Islet precursor cell (in vitro differentiated cells): ENCODE measurements at regions not wholly inside any gene's neighbourhood (a gene's known extent, or its start where the extent isn't known, plus 50 kb on each side); places are given as distances from the start of the nearest gene placed in this dataset.

ENCODE experiments used
- DNase-seq: peaks from one replicate; pipeline ENCODE4 v3.0.0-alpha.2; 2018

DNA sequence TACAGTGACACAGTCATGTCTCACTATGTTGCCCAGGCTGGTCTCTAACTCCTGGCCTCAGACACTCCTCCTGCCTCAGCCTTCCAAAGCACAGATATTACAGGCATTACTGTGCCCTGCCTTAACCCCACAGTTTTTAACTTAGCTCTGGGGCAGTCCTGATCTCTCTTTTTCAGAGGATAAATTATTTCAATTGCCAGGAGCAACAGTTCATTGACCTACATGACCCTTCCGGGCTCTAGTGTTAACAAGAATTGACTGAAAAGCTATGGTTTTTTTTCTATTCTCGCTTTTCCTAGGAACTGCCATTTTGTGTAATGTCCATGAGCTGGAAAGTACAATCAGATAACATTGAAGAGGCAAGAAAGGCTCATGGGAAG, 92.8 kb downstream of the HNRNPLL start:
- no peak for DNase-seq

DNA sequence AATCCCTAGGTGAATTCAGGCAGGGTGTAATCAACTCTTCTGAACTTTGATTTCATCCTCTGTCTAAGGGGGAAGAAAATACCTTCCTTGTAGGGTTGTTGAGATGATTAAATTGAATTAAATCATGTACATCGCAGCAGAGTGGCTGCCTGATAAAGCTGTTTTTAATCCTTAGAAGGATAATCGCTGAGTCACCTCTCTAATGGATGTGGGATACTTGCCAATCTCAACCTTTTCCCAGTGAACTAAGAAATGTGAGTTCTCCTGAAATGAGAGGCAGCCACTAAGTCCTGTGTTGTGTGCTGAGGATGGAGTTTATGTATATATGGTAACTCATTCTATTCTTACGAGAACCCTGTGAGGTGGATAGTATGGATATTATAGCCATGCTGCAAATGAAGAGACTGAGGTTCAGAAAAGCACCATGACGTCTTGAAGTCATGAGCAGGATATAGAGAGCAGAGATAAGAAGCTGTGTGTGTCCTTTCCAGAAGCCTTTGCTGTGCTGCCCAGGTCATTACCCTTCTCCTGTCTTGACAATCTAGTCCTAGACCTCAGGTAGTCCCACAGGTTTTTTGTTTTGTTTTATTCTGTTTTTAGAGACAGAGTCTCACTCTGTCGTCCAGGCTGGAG, 93.3 kb downstream of the HNRNPLL start:
- DNase-seq: no peak

DNA sequence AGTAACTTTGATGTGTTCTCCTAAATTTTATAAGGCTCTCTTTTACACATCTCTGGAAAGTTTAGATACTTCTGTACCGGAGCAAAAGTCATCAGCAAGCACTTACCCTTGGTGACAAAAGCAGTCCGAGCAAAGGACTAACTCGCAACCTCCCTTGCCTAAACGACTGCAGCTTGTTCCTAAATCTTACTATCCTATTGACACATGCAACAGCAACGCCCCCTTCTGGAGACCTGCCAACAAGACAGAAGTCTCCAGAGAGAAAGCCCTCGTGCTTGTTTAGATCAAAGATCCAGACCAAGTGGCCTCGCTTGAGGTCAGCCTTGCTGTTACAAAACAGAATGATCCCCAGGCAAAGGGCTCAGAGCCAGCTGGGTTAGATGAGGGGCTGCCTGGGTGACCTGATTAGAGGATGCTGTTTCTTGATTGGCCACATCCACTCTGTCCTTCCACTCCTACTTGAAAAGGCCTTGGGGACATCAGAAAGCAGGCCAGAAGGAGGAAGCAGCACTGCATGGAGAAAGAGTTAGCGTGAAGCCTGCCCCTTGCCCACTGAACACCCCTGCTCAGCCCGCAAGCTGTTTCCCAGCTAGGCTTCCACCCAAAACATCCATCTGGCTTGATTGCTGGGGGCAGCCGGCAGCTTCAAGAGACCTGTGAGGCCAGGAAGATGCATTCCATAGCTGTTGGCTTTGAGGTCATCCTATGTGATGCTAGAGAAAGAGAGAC, 94.3 kb downstream of the HNRNPLL start:
- peak; percentile 94 for DNase-seq

DNA sequence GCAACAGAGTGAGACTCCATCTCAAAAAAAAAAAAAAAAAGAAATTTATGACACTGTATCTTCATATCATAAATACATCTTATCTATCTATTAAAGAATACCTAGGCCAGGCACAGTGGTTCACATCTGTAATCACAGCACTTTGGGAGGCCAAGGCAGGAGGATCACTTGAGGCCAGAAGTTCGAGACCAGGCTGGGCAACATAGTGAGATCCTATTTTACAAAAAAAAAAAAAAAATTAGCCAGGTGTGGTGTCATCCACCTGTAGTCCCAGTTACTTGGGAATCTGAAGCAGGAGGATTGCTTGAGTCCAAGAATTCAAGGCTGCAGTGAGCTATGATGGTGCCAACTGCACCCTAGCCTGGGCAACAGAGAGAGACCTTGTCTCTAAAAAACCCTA, 95.0 kb downstream of the HNRNPLL start:
- DNase-seq: no peak

DNA sequence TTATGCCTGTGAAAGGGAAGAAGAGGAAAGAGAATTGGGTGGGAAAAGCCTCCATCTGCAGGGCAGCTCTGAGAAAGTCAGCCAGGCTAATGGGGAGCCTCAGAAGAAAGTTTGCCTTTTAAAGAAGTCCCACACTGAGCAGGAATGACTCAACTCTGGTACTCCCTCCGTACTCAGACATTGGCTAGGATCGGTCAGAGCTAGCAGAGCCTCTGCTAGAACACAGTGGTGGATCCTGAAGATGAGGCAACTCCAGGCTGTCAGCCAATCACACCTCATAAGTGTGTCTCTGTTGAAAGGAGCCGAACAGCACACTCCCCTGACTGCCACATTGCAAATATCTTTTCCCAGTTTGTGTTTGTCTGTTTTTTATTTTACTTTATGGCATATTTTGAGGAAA, 96.9 kb downstream of the HNRNPLL start:
- DNase-seq: peak; percentile 74

DNA sequence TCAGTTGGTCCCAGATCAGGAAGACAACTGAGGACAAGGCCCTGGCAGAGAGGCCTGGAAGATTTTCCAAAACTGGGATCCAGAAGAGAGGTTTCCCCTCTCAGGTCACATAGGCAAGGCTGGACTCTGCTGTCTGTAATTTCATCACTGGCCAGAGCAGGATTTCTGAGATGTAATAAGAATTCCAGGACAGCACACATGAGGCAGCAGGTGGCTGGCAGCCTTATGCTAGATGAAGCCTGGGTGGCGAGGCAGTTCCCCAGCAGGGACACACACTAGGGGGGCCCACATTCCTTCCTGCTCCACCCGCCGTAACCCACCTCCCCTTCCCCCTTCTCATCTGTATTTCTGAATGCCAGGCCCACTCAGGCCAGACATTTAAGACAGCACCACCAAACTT, 98.6 kb downstream of the HNRNPLL start:
- DNase-seq: no peak

DNA sequence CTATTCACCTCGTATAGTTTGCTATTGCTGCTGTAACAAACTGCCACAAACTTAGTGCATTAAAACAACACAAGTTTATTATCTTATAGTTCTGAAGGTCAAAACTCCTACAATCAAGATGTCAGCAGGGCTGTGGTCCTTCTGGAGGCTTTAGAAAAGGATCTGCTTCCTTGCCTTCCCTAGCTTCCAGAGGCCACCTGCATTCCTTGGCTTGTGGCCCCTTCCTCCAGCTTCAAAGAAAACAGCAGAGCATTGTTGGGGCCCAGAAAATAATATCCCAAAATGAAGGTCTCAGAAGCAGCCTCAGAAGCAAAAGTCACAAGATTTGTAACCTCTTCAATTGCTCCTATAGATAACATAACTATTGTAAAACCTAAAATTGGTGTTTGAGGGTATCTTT, 100.6 kb downstream of the HNRNPLL start:
- no peak for DNase-seq

DNA sequence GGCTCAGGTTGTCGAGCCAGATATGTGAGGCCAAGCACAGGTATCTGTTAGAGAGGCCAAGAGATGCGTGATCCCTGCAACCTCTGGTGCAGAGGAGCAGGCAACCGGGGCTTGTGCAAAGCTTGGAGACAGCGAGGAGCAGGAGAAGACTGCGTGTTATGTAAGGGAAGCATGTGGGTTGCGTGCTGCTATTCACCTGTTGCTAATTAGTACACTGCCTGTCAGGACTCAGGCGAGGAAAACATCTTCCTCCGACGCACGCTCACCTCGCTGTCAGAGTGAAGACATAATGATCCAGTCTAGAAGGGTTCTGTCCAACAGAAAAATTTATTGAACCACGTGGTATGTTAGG, 102.5 kb downstream of the HNRNPLL start:
- DNase-seq: no peak

DNA sequence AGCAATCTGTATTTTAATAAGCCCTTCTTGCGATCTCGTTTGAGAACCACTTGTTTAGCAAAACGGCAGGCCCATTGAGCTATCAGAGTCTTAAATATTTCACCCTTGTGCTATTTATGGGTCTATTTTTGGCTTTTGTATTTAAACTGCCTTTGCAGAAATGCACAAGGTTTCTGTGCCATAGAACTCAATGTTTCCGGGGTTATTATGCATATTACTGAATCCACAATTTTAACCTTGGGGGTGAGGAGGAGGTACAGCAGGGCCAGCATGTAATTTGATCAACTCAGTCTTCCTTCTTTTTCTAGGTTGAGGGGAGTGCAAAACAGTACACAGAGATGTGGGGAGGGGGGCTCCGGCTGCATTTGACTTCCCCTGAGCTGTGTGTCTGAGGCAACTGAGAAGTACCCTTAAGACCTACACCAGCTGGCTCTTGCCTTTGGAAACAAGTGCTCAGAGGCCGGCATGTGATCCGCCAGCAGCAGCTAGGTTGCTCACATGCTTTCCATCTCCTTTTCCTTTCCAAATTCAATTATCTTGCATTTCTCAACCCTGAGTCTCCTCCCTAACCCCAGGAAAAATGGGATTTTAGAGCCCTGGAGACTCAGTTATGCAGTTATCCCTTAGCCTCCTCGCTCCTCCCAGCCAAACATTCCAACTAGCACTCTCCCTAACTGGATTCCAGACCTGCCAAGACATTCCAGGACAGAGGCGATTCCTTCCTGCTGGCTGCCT, 103.0 kb downstream of the HNRNPLL start:
- DNase-seq: peak; percentile 96

DNA sequence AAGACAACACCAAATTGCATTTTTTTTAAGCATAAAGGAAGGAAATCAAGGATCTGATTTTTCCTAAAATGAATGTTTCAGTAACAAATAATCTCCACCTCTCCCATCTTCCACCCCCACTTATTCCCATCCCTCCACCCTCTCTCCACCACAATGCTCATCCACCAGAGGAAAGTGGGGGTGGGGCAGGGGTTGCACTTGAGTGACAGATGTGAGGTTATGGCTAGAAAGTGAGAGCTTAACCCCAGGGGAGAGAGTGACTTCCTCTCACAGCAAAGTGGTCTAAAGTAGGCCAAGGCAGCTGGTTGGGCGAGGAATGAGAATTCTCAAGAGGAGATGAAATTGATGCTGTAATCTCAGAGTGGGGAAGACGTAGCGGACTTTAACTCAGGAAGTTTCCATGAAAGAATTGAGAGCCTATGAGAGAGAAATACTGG, 104.7 kb downstream of the HNRNPLL start:
- DNase-seq: no peak

DNA sequence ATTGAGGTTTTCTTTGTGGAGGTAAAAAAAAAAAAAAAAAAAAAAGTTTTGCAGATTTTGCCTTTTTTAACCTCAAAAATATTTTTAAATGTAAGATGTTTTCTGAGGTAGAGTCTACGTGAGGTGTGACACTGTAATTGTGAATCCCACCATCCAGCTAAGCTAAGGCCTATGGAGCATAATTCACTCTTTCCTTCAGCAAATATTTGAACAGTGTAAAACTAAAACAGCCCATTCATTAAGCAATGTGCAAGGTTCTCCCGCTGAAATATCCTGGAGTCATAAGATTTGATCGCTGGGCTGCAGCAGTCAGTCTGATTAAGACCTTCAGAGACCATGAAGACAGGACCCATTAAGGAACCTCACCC, 105.1 kb downstream of the HNRNPLL start:
- DNase-seq: no peak

DNA sequence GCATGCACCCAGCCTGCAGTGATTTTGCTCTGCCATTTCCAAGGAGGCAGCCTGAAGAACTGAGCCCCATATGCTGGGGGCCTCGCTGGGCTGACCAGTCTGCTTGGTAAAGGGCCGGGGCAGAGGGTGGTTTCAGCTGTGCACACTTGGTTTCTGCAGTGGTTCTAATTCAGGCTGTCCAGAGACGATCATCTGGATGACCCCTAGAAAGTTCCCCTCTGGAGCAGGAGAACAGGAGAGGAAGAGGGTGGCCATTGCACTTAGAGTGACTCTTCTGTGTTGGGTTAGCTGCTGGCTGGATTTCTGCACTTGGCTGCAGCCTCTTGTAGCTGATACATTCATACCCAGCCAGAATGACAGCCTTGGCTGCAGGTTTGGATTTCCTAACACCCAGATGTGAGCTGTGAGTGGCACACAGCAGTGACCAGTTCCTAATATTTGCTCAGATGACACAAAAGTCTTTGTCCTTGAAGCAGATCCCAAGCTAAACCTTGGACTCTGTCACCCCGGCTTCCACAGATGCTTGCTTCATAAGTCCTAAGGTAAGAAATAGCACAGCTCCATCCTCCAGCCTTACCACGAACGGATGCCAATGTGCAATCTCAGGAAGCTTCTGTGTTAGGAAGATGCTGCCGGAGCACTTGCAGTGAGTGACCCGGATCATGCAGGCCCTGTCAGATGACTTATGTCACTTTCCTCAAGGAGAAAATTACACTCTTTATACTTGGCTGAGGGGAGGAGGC, 105.6 kb downstream of the HNRNPLL start:
- DNase-seq: peak; percentile 41

DNA sequence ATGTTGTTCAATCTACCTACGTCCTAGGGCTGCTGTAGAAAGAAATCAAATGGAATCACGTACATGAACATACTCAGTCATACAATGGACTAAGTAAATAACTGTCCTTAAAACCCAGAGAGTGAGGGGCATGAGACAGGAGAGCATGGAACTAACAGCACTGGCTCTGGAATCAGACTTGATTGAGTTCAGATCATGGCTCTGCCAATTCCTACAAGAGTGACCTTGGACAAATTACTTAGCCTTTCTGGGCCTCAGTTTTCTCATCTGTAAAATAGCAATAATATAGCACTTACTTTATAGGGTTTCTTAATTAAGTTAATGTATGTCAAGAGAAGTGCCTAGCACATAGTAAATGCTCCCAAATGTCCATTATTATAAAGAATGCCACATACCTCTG, 106.8 kb downstream of the HNRNPLL start:
- no peak for DNase-seq

DNA sequence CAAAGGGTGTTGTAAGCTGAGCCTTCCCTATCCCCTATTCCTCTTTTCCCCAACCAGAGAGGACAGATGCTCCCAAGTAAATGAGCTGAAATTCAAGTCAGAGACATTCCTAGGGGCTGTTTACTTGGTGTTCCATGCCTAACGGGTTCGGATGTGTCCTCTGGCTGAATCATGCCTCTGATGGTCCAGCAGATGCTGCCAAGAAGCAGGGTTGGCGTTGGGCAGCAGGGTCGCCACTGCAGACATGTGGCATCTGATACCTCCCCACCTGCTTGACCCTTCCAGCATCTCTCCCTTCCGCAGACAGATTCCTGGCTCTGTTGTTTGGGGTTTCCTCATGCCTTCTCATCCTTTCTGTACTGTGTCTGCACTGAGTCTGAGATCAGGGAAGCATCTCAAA, 108.3 kb downstream of the HNRNPLL start:
- DNase-seq: no peak

DNA sequence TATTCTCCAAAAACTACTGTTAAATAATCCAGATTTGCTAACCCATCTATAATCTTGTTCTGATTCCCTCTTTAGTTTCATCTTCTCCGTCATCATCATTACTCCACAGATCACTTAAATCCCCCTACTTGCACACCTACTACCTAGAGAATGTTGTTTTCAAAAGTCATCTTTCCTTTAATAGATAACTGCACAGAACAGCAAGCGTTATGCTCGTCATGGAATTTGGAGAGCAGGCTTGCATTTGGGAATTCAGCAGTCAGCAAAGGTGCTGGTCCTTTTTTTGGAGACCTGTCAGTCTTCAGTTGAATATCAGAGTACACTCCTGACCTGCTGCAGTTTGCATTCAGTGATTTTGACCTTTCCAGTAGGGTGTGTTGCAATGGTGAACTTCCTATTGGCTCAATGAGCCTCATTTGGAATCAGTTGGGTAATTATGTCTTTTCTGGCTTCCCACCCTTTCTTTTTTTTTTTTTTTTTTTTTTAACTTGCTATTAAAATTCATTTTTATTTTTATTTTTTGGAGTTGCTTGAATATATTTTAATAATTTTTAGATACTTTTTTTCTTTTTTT, 110.6 kb downstream of the HNRNPLL start:
- DNase-seq: no peak

DNA sequence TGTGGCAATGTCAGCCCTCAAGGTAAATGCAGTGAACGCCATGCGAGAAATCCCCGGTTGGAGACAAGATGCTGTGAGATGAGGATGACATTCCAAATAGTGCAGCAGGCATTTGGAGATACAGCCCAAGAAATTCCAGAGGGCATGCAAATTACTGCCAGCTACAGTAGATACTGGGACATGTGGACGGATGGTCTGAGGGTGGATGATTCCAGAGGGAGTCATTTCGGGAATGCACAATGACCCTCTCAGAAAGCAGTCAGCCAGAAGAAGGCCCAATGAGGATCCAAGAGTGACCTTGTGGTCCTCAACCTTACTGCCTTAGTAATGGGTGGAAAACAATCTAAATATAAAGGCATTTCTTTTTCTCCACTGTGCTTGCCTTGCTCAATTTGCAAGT, 111.3 kb downstream of the HNRNPLL start:
- DNase-seq: no peak

DNA sequence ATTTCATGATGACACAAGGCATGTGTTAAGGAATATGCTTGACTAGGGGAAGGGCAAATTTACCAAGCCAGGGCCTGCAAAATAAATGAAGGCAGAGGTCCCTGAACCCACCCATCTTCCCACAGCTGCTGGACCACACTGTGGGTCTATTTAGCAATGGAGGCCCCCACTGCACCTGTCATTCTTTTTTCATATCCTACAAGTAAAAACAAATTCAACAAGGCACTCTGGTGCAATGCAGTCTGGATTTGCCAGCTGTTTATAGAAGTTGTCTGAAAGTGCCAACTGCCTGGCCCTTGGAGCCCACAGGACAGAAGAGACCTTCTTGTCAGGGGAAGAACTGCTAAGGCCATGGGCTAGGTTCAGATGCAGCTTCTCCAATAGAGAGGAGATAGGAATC, 112.8 kb upstream of the ATL2 start:
- DNase-seq: no peak

DNA sequence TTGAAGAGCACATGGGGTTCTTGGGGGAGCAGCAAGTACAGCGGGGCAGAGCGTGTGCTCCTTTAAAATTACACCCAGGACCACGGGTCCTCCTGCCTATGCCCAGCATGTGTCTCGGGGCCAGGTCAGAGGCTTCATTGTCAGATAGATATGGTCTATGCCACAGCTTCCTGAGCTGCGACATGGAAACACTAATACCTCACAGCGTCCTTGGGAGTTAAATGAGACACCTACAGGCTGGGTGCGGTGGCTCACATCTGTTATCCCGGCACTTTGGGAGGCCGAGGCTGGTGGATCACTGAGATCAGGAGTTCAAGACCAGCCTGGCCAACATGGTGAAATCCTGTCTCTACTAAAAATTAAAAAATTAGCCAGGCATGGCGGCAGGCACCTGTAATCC, 110.8 kb upstream of the ATL2 start:
- DNase-seq: no peak

DNA sequence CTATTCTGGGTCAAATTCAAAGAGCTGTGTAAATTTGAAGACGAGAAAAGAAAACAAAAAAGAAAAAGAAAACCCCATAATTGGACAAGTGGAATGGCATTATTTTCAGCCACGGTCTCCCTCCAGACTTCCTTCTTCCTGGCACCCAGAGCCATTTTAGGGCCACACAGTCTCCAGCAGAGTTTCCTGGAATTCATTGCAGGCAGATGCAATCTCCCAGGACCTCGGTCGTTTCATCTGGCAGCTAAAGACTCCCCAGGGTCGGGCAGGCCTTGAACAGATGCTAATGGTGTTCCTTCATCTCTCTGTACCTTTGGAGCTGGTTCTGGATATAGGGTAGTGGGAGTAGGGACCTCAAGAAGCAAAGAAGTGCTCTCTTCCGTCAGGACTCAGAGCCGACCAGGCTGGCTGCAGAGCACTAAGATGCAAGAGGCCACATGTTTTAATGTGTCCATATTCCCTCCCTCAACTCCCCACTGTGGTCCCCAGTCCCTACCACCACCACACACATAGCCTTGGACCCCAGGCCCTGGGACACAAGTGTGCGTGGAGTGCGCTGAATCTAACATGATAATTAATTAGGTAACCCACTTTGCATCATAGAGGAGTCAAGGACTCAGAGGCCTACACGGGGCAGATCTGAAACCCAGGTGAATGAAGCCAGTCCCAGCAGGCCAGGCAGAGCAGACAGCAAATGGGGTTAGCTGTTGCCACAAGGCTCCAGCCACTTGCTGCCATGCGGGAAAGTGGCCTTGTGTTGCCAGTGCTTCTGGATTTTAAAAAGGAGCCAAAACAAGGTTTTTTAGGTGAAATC, 109.3 kb upstream of the ATL2 start:
- no peak for DNase-seq

DNA sequence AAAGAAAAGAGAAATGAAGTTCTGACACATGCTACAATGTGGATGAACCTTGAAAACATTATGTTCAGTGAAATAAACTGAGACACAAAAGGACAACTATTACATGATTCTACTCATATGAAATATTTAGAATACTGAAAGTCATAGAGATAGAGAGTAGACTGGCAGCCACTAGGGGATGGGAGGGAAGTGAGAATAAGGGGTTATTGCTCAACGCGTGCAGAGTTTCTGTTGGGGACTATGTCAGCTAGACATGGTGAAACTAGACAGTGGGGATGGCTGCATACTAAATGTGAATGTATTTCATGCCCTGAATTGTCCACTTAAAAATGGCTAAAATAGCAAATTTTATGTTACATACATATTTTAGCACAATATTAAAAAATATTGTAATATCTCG, 108.7 kb upstream of the ATL2 start:
- no peak for DNase-seq

DNA sequence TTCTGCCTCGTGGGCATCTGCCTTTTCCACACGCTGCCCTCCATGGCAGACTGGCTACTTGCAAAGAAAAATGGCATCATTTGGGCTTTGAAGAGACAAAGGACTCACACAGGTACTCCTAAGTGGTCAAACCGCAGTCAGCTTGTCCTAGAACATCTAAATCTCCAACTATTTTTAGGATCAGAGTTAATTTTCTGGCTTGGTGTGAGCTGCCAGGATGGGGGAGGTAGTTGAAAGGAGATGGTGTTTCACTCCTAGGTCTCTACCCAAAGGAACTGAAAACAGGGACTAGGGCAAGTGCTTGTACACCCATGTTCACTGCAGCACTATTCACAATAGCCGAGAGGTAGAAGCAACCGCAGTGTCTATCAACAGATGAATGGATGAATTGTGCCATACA, 107.9 kb upstream of the ATL2 start:
- DNase-seq: no peak

DNA sequence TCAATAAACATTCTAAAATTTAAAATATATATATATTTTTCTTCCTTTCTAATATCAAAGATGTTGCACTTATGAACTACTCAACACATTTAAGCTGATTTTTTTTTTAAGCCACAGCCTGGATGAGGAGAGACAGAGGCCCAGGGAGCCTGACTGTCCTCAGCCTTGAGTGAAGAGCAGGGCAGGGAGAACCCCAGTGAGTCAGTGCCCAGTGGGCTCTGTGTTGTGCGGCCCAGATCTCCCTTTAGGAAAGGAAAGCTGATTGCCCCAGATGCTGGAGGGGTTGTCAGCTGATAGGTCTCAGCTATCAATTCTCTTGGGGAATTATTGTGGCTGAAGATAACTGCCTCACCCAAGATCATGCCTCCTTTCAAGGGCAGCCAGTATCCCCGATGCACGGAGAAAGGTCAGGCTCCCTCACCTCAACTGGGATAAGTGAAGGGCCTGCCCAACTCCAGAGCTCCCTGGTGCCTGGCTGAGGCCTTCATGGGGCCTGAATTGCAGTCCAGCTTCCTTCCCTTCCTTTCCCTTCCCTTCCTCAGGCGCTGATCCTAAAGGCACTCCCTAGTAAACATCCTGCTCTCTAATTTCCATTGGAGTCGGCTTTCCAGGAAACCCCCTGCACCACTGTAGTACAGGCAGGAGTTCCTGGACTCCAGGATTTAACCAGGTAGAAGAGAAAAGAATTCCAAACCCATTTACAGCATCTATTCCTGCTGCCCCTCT, 106.9 kb upstream of the ATL2 start:
- DNase-seq: no peak
